NT2/D1 (cell line): ENCODE measurements at regions not wholly inside any gene's neighbourhood (a gene's known extent, or its start where the extent isn't known, plus 50 kb on each side); places are given as distances from the start of the nearest gene placed in this dataset.

Source experiments
- SUZ12 ChIP-seq: IDR thresholded peaks from 2 replicates; pipeline ENCODE4 v1.6.1; 2011; ENCODE audit not compliant: insufficient read length, insufficient read depth; ENCODE audit errors: extremely low read depth
- YY1 ChIP-seq: IDR thresholded peaks from 2 replicates; pipeline ENCODE4 v1.6.1; 2011; ENCODE audit not compliant: insufficient read length, insufficient read depth
- ZNF274 ChIP-seq: IDR thresholded peaks from 2 replicates; pipeline ENCODE4 v1.6.1; 2011; ENCODE audit warnings: mild to moderate bottlenecking, low read depth, low read length

DNA sequence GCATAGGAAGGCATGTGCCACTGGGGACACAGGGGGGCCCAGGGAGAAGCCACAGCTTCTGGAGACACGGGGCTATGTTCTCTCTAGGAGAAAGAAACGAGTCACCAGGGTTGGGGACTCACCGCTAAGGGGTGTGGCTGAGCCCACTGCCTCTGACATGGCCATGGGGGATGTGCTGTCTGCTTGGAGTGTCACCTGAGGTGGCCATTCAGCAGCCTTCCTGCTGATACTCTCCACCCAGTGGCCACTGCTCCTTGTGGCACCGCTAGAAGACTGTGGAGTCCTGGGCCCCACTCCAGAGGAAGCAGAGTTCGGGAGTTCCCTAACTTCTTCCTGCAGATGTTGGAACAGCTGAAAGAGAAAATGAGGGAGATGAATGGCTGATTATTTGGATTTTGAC is 91.2 kb upstream of the SLC45A1 start:
- no peak for TF ChIP-seq ZNF274
- TF ChIP-seq YY1: no peak
- TF ChIP-seq SUZ12: no peak
